ENCODE measurements at regions not wholly inside any gene's neighbourhood (a gene's known extent, or its start where the extent isn't known, plus 50 kb on each side); places are given as distances from the start of the nearest gene placed in this dataset.

DNA sequence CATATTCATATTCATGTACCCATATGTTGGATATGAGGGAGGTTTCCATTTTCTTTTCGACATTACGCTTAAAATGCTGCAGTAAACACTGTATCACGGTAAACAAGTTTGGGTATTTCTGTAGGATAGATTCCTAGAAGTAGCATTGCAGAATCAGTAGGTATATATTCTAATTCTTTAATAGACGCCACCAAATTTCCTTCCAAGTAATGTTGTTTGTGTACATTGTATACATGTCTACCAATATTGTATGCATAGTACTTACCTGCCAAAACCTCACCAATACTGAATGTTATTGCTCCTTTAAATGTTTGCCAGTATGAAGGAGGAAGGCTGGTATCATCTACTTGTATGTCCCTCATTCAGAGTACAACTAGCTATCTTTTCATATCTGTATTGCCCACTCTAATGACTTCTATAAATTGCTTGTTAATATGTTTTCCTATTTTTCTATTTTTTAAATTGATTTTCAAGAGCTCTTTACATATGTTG is 56.1 kb upstream of the ZNF536 start:
- H3K36me3 ChIP-seq (replicated peaks; ENCODE audit: insufficient read depth, low read length), result no peaks in the 10 kb centered on the region
- no peak overlapping the region for H2AFZ ChIP-seq (ENCODE audit: low read length)
- TF ChIP-seq, protein P1, sequence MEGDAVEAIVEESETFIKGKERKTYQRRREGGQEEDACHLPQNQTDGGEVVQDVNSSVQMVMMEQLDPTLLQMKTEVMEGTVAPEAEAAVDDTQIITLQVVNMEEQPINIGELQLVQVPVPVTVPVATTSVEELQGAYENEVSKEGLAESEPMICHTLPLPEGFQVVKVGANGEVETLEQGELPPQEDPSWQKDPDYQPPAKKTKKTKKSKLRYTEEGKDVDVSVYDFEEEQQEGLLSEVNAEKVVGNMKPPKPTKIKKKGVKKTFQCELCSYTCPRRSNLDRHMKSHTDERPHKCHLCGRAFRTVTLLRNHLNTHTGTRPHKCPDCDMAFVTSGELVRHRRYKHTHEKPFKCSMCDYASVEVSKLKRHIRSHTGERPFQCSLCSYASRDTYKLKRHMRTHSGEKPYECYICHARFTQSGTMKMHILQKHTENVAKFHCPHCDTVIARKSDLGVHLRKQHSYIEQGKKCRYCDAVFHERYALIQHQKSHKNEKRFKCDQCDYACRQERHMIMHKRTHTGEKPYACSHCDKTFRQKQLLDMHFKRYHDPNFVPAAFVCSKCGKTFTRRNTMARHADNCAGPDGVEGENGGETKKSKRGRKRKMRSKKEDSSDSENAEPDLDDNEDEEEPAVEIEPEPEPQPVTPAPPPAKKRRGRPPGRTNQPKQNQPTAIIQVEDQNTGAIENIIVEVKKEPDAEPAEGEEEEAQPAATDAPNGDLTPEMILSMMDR (IDR thresholded peaks at IDR 0.05; ENCODE audit: low read length), result no peak
- TF ChIP-seq EZH2 (optimal IDR thresholded peaks at IDR 0.05; ENCODE audit: low read depth, low read length) (no peak), EZH2phosphoT487 (IDR thresholded peaks at IDR 0.05; ENCODE audit: low read length) (no peak)
- no peak overlapping the region for H3K9ac ChIP-seq (ENCODE audit: low read length)
- H3F3A ChIP-seq (ENCODE audit: insufficient read depth, low read length), result no peaks in the 10 kb centered on the region
- H3K9me3 ChIP-seq (replicated peaks; ENCODE audit: insufficient read depth, low read length), result no peaks in the 10 kb centered on the region
- H3K27me3 ChIP-seq (replicated peaks; ENCODE audit: insufficient read depth, low read length), result peaks cover 60% of the 10 kb centered on the region
- H3K4me1 ChIP-seq (ENCODE audit: low read length), result no peaks in the 10 kb centered on the region
- H3K4me2 ChIP-seq (ENCODE audit: low read depth, low read length), result no peak overlapping the region
- H3K9me2 ChIP-seq (replicated peaks; ENCODE audit: insufficient read depth, low read length), result no peaks in the 10 kb centered on the region
- H3K79me2 ChIP-seq (ENCODE audit: low read length), result no peaks in the 10 kb centered on the region
- H4K20me1 ChIP-seq (ENCODE audit: insufficient read depth, low read length), result no peaks in the 10 kb centered on the region
- DNase-seq, result no peak
- no peak overlapping the region for H3K4me3 ChIP-seq (ENCODE audit: low read length)
- no peak overlapping the region for H3K27ac ChIP-seq (ENCODE audit: low read length)

DNA sequence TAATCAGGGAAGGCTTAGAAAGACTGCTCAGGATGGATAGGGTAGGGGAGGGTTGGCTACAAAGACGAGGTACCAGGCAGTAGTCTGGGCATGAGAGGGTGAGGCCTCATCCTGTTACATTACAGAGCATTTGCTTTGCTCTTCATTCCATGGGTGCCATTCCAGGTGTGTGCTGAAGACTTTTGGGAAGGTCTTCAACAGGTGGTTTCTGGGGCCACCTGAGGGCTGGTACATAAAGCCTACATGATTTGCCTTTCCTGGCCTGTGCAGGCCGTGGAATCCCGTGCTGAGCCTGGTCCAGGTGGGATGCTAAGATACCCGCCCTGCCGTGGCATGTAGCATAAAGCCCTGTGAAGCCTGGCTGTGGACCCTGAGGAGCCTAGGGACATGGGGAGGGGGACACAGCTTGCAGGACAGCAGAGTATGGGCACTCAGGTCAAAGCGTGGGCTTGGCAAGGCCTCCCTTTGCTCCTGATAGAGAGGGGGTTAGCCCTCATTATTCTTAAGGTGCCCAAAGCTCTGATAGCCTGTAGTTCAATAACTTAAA is 55.6 kb upstream of the ZNF536 start:
- Histone ChIP-seq H4K20me1 (ENCODE audit: insufficient read depth, low read length) (no peaks in the 10 kb centered on the region), H3K27ac (ENCODE audit: low read length) (no peak overlapping the region), H3K36me3 (replicated peaks; ENCODE audit: insufficient read depth, low read length) (no peaks in the 10 kb centered on the region), H3K79me2 (ENCODE audit: low read length) (no peaks in the 10 kb centered on the region), H3K9me3 (replicated peaks; ENCODE audit: insufficient read depth, low read length) (no peaks in the 10 kb centered on the region), H3K9ac (ENCODE audit: low read length) (no peak overlapping the region), H3K27me3 (replicated peaks; ENCODE audit: insufficient read depth, low read length) (peaks cover 61% of the 10 kb centered on the region), H3K4me1 (ENCODE audit: low read length) (no peaks in the 10 kb centered on the region), H3K9me2 (replicated peaks; ENCODE audit: insufficient read depth, low read length) (no peaks in the 10 kb centered on the region), H3K4me3 (ENCODE audit: low read length) (no peak overlapping the region), H2AFZ (ENCODE audit: low read length) (no peak overlapping the region), H3K4me2 (ENCODE audit: low read depth, low read length) (no peak overlapping the region), H3F3A (ENCODE audit: insufficient read depth, low read length) (no peaks in the 10 kb centered on the region)
- DNase-seq, result no peak
- TF ChIP-seq, protein P1 (IDR thresholded peaks at IDR 0.05; ENCODE audit: low read length), result no peak
- no peak for TF ChIP-seq EZH2 (optimal IDR thresholded peaks at IDR 0.05; ENCODE audit: low read depth, low read length)
- no peak for TF ChIP-seq EZH2phosphoT487 (IDR thresholded peaks at IDR 0.05; ENCODE audit: low read length)

DNA sequence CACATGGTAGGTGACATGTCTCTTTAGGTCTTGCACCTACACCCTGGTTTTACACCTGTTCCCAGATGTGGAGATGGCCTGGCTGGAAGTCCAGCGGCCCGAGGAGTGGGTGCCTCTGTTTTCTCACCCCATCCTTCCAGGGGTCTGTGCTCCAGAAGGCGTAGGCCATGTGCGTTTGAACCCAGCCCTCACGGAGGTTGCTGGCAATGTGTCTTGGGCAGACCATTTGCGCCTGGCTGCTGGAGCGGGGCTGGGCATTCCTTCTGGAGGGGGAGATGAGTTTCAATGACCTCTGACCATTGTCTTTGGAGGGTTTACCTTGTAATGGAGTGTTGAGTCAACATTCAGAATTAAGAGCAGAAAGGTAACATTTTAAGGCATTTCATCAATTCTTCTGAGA is 54.8 kb upstream of the ZNF536 start:
- Histone ChIP-seq H3K27me3 (replicated peaks; ENCODE audit: insufficient read depth, low read length) (peaks cover 67% of the 10 kb centered on the region), H3K9ac (ENCODE audit: low read length) (no peak overlapping the region), H3K9me3 (replicated peaks; ENCODE audit: insufficient read depth, low read length) (no peaks in the 10 kb centered on the region), H3K4me1 (ENCODE audit: low read length) (no peaks in the 10 kb centered on the region), H3F3A (ENCODE audit: insufficient read depth, low read length) (no peaks in the 10 kb centered on the region), H3K27ac (ENCODE audit: low read length) (no peak overlapping the region), H3K4me2 (ENCODE audit: low read depth, low read length) (no peak overlapping the region), H3K79me2 (ENCODE audit: low read length) (no peaks in the 10 kb centered on the region), H3K9me2 (replicated peaks; ENCODE audit: insufficient read depth, low read length) (no peaks in the 10 kb centered on the region), H3K36me3 (replicated peaks; ENCODE audit: insufficient read depth, low read length) (no peaks in the 10 kb centered on the region), H3K4me3 (ENCODE audit: low read length) (no peak overlapping the region), H2AFZ (ENCODE audit: low read length) (no peak overlapping the region), H4K20me1 (ENCODE audit: insufficient read depth, low read length) (no peaks in the 10 kb centered on the region)
- DNase-seq, result no peak
- TF ChIP-seq, protein P1 (IDR thresholded peaks at IDR 0.05; ENCODE audit: low read length), result no peak
- TF ChIP-seq EZH2phosphoT487 (IDR thresholded peaks at IDR 0.05; ENCODE audit: low read length) (no peak), EZH2 (optimal IDR thresholded peaks at IDR 0.05; ENCODE audit: low read depth, low read length) (no peak)

Measured in MM.1S (cell line).